NAMALWA (cell line): ENCODE measurements at regions not wholly inside any gene's neighbourhood (a gene's known extent, or its start where the extent isn't known, plus 50 kb on each side); places are given as distances from the start of the nearest gene placed in this dataset.
"Not testable (repeated sequence)": the region's sequence is repeated elsewhere in the genome, so short reads cannot be mapped to it uniquely, and the experiment has no call there.

Source experiments
- DNase-seq: peaks from one replicate; pipeline ENCODE4 v3.0.0-alpha.2; 2015; ENCODE audit warnings: low spot score

- DNase-seq = no peak
Observed at GRCh38 chr9:106056328-106056727, 362.0 kb downstream of the TMEM38B start.

GRCh38 chr9:106058460-106058859 is 364.1 kb downstream of the TMEM38B start:
- no peak for DNase-seq

- DNase-seq = no peak
Observed at GRCh38 chr9:106059886-106060285, 365.5 kb downstream of the TMEM38B start.

DNA sequence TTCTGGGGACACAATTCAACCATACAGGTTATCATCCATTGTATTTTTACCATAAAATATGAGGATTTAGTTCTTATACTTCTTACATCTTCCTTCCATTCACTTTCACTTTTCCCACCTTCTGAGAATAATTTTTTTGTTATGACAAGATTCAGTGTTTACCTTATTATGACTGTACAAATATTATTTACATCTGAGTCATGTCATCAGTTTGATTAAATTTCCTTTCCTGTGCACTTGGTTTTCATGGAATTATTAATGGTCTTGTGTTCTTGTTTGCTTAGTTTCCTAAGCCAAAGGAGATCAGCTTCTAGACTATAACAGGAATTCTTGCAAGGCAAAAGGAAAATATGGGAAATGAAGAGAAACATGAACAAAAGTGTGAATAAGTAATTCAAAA is 366.5 kb downstream of the TMEM38B start:
- DNase-seq = no peak

- DNase-seq = no peak
Observed at GRCh38 chr9:106062250-106062649, 367.9 kb downstream of the TMEM38B start.

- no peak for DNase-seq
Observed at GRCh38 chr9:106065136-106065535, 370.8 kb downstream of the TMEM38B start.

DNA sequence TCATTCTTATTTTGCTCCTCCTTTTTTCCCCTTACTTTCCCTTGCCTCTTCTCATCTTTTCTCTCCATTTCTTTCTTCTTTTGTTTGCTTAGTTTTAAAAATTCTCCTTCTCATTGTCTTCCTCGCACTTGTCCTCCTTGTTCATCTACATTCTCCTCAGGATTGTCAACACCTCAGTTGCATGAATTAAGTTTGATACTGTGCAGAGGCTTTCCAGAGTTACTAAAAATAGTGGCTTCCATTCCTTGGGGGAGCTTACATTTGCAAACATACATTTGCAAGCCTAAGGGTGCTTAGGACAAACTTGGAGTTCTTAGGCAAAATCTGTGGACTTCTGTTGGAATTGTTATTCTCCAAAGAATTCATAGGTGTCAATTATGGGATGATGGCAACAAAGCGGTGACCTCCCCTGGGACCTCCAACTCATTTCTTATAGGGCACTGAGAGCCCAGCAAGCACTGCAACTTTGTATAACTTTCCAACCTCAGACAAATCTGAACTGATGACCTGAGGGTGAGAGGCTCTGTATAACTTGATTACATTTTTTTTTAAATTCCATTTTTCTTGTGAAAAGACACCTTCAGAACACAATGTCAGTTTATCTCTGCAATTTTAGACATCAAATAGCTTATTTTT is 371.4 kb downstream of the TMEM38B start:
- no peak for DNase-seq

DNA sequence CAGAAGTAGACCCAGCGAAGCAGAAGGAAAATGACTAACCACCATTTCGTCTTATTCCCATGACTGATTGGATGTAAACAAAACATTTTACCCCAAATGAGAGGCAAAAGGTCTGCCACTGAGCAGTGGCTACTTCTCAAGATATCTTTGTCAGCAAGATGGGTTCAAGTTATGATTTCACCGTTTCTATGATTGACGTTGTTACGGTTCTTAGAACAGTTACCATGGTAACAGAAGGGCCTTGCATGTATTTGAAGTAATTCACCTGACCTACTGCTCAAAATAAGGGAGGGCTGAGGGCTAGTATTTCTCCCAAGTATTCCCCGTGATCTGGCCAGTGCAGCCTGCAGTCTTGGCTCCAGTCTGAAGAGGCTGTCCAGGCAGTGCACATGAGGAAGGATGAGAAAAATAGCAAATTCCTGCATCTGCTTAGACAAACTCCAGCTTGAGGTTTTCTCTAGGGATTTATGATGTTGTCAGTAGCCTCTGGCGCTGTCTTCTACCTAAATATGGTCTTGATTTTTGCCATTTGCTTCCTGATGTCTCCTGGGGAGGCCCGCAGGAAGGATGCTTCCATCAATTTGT is 372.7 kb downstream of the TMEM38B start:
- no peak for DNase-seq

DNA sequence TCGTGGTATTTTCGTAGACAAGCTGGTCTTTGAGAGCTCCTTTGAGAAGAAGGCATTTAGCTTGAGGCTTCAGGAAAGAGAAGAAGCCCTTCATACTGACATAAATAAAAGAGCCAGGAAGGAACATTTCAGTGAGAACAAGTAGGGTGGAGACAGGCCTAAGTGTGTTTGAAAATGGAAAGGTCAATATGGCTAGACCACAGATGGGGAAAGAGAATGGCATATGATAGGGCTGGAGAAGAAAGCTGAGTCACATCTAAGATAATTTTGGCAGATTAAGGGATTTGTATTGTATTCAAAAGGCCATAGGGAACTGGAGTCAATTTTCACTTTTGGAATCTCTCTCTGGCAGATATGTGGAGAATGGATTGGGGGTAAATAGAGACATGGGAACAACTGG is 374.9 kb downstream of the TMEM38B start:
- no peak for DNase-seq

DNA sequence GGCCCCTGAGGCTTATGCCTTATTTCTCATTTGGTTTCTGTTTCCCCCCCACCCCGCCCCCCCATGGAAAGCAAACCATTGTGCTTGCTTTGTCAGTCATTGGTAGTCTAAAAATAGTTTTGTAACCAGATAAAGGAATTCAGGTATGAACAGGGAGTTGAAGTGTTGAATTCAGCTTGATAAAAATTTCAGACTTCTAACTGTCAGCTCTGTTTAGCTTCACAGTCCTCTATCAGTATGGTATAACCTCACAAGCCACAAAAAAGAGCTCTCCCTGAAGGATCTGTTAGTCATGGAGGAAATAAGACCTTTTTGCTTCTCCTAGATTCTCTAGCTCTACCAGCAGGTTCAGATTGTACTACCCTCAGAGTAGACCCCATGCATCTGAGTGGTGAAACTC is 378.1 kb downstream of the TMEM38B start:
- no peak for DNase-seq

DNA sequence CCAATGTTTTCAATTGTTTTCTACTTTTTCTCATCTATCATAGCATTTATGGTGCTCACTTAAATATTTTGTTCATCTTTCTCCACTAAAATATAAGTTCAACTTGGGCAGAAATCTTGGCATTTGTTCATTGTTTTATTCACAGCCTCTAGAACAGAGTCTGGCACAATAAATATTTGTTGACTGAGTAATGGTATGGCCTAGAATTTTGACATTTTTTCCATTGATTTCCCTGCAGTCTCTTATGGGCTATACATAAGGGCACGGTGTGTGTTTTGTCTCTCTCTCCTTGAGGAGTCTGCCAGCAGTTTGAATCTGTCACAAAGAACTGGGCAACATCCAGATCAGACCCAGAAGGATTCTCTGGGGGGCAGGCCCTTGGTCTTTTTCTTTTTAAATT is 379.7 kb downstream of the TMEM38B start:
- no peak for DNase-seq

DNA sequence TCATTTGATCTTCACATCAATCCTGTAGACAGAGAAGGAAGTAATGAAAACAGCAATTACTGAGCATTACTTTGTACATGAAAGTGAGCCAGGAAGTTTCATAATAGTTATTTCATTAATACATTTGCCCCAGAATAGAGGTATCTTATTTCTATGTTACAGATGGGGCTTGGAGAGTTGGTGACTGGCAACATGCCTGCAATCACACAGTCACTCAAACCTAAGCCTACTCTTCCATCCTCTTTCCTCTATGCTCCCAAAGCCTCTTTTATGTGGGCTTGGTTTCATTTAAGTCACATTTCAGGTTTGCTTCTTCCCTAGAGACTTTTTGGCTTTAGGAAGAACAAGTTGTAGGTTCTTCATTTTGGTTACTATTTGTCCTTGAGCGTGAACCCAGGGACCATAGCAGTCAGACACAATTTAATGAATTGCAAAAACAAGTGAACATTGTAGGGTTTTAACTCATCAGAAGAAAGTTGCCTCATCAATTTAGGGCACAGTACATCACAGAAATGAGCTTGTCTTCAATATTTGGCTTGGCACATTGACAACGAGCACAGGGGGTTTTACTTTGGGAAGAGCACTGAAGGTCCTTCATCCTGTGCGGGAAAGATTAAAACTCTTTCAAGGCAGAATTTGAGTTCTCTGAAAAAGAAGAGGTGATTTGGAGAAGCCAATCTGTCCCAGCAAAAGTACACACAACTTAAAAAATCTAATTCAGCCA is 381.1 kb downstream of the TMEM38B start:
- DNase-seq = no peak

- no peak for DNase-seq
Observed at GRCh38 chr9:106075960-106076327, 381.6 kb downstream of the TMEM38B start.

DNA sequence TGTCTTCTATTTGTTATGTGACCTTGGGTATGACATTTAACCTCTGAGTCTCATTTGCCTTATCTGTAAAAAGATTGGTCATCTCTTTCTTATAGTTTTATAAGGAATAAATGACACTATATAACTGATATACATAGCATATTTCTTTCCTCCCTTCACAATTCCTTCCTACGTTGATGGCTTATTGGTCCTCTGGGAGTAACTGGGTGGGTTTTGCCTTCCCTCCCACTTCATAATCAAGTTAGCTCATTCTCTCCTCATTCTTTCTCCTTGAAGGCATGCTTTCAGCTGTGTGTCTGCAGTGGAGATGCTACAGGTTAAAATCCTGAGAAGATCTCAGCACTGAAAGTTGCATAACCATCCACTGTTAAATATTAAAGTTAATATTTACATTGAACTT is 382.4 kb downstream of the TMEM38B start:
- DNase-seq = no peak

- no peak for DNase-seq
Observed at GRCh38 chr9:106077731-106078130, 383.4 kb downstream of the TMEM38B start.

GRCh38 chr9:106082621-106083020 is 388.3 kb downstream of the TMEM38B start:
- DNase-seq = no peak

GRCh38 chr9:106084702-106085101 is 390.4 kb downstream of the TMEM38B start:
- no peak for DNase-seq

DNA sequence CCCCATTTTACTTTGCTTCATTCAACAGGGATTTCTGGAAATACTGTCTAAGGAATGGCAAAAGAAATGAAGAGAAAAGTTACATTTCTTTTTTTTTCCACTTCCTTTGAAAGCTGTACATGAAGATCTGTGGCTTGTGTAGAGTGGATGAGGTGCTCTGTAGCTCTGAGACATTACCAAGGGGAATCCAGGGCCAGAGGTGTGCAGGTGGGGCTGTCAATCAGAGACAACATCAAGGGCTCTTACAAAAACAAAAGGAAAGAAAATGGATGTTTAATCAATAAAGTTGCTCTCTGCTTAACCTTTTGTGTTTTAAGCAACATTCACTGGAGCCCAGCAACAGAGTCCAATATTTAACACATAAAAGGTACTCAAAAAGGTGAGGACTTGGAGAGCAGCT is 391.1 kb downstream of the TMEM38B start:
- no peak for DNase-seq

- DNase-seq = no peak
Observed at GRCh38 chr9:106092083-106092482, 397.7 kb downstream of the TMEM38B start.

DNA sequence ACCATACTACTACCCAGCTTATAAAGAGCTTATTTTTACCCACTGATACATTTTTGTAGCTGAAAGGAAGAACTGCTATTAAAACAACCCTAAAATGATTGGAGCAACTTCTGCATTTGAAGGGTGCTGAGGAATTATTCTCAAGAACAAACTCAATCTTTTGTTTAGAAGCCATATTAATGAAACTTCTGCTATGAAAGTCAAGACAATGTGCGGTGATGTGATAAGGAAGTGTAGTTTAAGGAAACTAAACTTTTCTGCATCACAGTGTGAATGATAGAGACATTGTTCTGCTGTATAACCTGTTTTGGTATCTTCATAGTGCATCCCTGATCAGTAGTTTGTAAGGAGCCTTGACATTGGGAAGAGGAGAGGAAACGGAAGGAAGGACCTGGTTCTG is 408.5 kb downstream of the TMEM38B start:
- DNase-seq = no peak

- peak; percentile 13 for DNase-seq
Observed at GRCh38 chr9:106104887-106105286, 410.5 kb downstream of the TMEM38B start.

DNA sequence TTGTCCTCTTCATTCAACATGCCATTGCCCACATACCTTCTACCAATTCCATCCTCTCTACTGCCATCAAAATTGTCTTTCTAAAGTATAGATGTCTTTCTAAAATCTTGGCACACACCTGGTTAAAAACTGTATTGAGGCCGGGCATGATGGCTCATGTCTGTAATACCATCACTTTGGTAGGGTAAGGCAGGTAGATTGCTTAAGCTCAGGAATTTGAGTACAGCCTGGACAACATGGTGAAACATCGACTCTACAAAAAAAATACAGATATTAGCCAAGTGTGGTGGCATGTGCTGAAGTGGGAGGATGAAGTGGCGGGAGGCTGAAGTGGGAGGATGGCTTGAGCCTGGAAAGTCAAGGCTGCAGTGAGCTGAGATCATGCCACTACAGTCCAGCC is 412.1 kb downstream of the TMEM38B start:
- no peak for DNase-seq

DNA sequence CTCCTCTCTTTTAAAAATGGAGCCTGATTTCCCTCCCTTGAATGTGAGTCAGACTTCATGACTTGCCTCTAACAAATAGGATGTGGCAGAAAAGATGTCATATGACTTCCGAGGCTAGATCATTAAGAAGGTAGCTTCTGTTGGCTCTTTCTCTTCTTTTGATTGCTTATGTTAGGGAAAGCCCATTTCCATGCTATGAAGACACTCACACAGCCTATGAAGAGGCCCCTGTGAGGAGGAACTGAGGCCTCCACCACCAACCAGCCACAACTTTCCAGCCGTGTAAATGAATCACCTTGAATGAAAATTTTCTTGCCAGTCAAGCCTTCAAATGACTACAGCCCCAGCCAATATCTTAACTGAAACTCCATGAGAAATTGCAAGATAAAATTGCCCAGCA is 413.4 kb downstream of the TMEM38B start:
- DNase-seq = no peak

DNA sequence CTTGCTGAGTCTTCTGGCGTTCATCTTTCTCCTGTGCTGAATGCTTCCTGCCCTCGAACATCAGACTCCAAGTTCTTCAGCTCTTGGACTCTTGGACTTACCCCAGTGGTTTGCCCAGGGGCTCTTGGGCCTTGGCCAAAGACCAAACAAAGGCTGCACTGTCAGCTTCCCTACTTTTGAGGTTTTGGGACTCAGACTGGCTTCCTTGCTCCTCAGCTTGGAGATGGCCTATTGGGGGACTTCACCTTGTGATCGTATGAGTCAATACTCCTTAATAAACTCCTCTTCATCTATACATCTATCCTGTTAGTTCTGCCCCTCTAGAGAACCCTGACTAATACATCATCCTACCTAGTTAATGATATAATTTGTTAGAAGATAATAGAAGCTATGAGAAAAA is 415.4 kb downstream of the TMEM38B start:
- not testable (repeated sequence) for DNase-seq
